Endodermal cell (in vitro differentiated cells): ENCODE measurements at regions not wholly inside any gene's neighbourhood (a gene's known extent, or its start where the extent isn't known, plus 50 kb on each side); places are given as distances from the start of the nearest gene placed in this dataset.

Experiments used
- DNase-seq: peaks from one replicate; pipeline ENCODE4 v3.0.0-alpha.2; 2017
- H3K27ac ChIP-seq: 2 replicates; pipeline ENCODE4 v1.5.1; 2013; ENCODE audit warnings: mild to moderate bottlenecking, low read depth, low read length, moderate library complexity
- H3K27me3 ChIP-seq: 2 replicates; pipeline ENCODE4 v1.6.1; 2013; ENCODE audit warnings: mild to moderate bottlenecking, low read length, moderate library complexity; ENCODE audit not compliant: insufficient read depth, control insufficient read depth, poor library complexity, severe bottlenecking
- H3K36me3 ChIP-seq: 2 replicates; pipeline ENCODE4 v1.7.0; 2013; ENCODE audit warnings: mild to moderate bottlenecking, low read length, moderate library complexity; ENCODE audit not compliant: control insufficient read depth, insufficient read depth
- H3K4me1 ChIP-seq: one replicate; pipeline ENCODE4 v1.7.0; 2013; ENCODE audit warnings: low read length; ENCODE audit not compliant: control insufficient read depth, insufficient read depth
- H3K4me3 ChIP-seq: 2 replicates; pipeline ENCODE4 v1.5.1; 2013; ENCODE audit warnings: mild to moderate bottlenecking, low read length, moderate library complexity
- H3K9ac ChIP-seq: 2 replicates; pipeline ENCODE4 v1.6.1; 2013; ENCODE audit warnings: mild to moderate bottlenecking, low read length, moderate library complexity; ENCODE audit not compliant: poor library complexity, severe bottlenecking; ENCODE audit errors: extremely low read depth
- H3K9me3 ChIP-seq: 2 replicates; pipeline ENCODE4 v1.6.1; 2013; ENCODE audit warnings: mild to moderate bottlenecking, low read length, moderate library complexity; ENCODE audit not compliant: control insufficient read depth
- H3K27ac Mint-ChIP-seq: 2 replicates; pipeline ENCODE4 v1.8.0; 2020; ENCODE audit warnings: mixed read lengths
- H3K27me3 Mint-ChIP-seq: 2 replicates; pipeline ENCODE4 v1.8.0; 2021; ENCODE audit warnings: mild to moderate bottlenecking, mixed read lengths; ENCODE audit not compliant: insufficient read depth
- H3K36me3 Mint-ChIP-seq: 2 replicates; pipeline ENCODE4 v1.8.0; 2020; ENCODE audit warnings: low read depth, mixed read lengths
- H3K4me1 Mint-ChIP-seq: 2 replicates; pipeline ENCODE4 v1.8.0; 2020; ENCODE audit warnings: mixed read lengths
- H3K4me3 Mint-ChIP-seq: 2 replicates; pipeline ENCODE4 v1.8.0; 2020; ENCODE audit warnings: mild to moderate bottlenecking, moderate library complexity, mixed read lengths
- H3K9me3 Mint-ChIP-seq: 2 replicates; pipeline ENCODE4 v1.8.0; 2020; ENCODE audit warnings: mild to moderate bottlenecking, mixed read lengths
- WGBS, 2 experiments: methylation state at CpG; one replicate each; pipeline versions ENCODE4 v1.1.5 to v1.1.7; 2013; ENCODE audit warnings: missing lambda C conversion rate in 2 of 2, mixed read lengths in 1 of 2; ENCODE audit not compliant: insufficient coverage in 1 of 2, insufficient read length in 1 of 2; 5-methylcytosine and 5-hydroxymethylcytosine counted together
- TF ChIP-seq, protein P1 (sequence below): fragments of 200-600 bp; sonication (generic); conservative IDR thresholded peaks from 2 replicates; pipeline ENCODE4 v1.5.0; 2021; ENCODE audit warnings: antibody characterized with exemption, mild to moderate bottlenecking

DNA sequence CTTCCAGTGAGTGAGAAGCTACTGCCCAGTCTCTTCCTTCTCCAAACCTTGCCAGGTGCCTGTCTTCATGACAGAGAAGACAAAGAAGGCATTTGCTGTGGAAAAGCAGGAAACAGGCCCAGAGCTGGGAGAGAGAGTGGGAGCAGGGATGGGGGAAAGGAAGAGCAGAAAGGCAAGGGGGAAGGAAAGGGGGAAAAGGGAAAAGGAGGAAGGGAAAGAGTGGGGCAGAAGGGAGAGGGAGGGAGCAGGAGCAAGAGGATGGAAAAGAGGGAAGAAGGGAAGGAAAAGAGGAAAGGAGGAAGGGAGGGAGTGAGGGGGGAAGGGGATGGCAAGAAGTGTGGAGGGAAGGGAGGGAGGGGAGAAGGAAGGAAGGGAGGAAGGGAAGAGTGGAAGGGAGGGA lies 121.2 kb upstream of the LINGO1 start:
- Mint-ChIP-seq H3K36me3 (no peaks in the 10 kb centered on the region), H3K4me3 (no peak overlapping the region), H3K9me3 (no peaks in the 10 kb centered on the region), H3K4me1 (peaks cover 3% of the 10 kb centered on the region), H3K27ac (no peak overlapping the region), H3K27me3 (peaks cover 10% of the 10 kb centered on the region)
- Histone ChIP-seq H3K9ac (no peak overlapping the region), H3K4me3 (no peak overlapping the region), H3K27me3 (no peaks in the 10 kb centered on the region), H3K4me1 (no peaks in the 10 kb centered on the region), H3K27ac (no peak overlapping the region), H3K36me3 (no peaks in the 10 kb centered on the region), H3K9me3 (no peaks in the 10 kb centered on the region)
- TF ChIP-seq, protein P1, sequence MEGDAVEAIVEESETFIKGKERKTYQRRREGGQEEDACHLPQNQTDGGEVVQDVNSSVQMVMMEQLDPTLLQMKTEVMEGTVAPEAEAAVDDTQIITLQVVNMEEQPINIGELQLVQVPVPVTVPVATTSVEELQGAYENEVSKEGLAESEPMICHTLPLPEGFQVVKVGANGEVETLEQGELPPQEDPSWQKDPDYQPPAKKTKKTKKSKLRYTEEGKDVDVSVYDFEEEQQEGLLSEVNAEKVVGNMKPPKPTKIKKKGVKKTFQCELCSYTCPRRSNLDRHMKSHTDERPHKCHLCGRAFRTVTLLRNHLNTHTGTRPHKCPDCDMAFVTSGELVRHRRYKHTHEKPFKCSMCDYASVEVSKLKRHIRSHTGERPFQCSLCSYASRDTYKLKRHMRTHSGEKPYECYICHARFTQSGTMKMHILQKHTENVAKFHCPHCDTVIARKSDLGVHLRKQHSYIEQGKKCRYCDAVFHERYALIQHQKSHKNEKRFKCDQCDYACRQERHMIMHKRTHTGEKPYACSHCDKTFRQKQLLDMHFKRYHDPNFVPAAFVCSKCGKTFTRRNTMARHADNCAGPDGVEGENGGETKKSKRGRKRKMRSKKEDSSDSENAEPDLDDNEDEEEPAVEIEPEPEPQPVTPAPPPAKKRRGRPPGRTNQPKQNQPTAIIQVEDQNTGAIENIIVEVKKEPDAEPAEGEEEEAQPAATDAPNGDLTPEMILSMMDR, result no peak
- no peak for DNase-seq

DNA sequence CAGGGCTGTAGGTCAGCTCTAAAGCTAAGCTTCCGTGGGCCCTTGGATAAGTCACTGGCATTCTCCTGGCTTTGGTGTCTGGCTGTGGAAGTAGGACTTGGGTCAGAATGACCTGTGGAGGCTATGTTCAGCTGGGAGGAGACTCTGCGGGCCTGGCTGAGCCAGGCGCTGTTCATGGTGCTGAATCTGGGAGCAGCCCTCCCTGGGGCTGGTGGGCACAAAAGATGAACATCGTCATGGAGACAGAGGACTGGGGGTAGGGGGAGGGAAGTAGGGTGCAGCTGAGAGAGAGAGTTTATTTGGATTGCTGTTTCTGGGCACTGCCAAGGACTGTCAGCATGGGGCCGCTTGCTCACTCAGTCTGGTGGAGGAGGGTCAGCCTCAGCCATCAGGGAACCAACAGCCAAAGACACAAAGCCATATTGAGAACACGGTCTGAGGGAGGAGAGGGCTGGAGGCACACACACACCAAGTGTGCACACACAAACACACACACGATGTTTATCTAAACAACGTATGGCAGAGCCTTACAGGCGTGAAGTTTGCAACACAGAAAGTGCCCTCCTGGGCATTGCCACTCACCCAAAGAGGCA lies 120.7 kb upstream of the LINGO1 start:
- peaks cover 10% of the 10 kb centered on the region for H3K27me3 Mint-ChIP-seq
- TF ChIP-seq, protein P1, result no peak
- peak; percentile 91 for DNase-seq
- Histone ChIP-seq H3K27me3 (no peaks in the 10 kb centered on the region), H3K4me3 (no peak overlapping the region), H3K9ac (no peak overlapping the region), H3K27ac (no peak overlapping the region), H3K9me3 (no peaks in the 10 kb centered on the region), H3K36me3 (no peaks in the 10 kb centered on the region), H3K4me1 (no peaks in the 10 kb centered on the region)
- H3K36me3 Mint-ChIP-seq, result no peaks in the 10 kb centered on the region
- H3K27ac Mint-ChIP-seq, result no peak overlapping the region
- H3K9me3 Mint-ChIP-seq, result no peaks in the 10 kb centered on the region
- 41 to 59% methylated on average over 3 to 9 of the region's 9 CpGs for WGBS, 2 experiments
- H3K4me1 Mint-ChIP-seq, result peaks cover 3% of the 10 kb centered on the region
- H3K4me3 Mint-ChIP-seq, result no peak overlapping the region

DNA sequence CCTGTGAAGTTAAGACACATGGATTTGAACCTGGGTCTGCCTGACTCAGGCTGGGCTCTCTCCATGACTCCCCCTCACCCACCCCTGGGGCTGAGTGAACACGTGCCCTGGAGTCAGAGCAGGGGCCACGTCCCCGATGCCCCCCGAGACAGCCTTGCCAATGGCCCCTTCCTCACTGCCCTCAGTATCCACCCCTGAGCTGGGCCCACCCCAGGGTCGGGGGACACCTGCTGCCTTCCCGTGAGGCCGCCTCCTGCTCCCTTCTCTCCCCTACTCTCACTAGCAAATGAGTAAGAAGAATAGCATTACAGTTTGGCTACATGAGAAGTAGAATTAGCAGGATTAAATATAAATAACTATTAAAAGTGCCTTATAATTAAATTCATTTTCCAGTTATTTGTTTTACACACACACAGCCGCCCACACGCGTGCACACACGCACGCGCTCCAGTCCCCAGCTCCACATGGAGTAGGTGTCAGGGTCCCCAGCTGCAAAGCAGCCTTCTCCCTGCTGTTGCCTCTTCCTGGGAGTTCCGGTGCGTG lies 117.4 kb upstream of the LINGO1 start:
- no peak for DNase-seq
- Histone ChIP-seq H3K9me3 (no peaks in the 10 kb centered on the region), H3K9ac (no peak overlapping the region), H3K4me3 (no peak overlapping the region), H3K36me3 (no peaks in the 10 kb centered on the region), H3K27ac (no peak overlapping the region), H3K4me1 (no peaks in the 10 kb centered on the region), H3K27me3 (no peaks in the 10 kb centered on the region)
- Mint-ChIP-seq H3K4me3 (no peak overlapping the region), H3K9me3 (no peaks in the 10 kb centered on the region), H3K27ac (no peak overlapping the region), H3K27me3 (peaks cover 13% of the 10 kb centered on the region), H3K36me3 (no peaks in the 10 kb centered on the region), H3K4me1 (peaks cover 11% of the 10 kb centered on the region)
- 92 to 98% methylated on average over 8 to 15 of the region's 15 CpGs for WGBS, 2 experiments
- TF ChIP-seq, protein P1, result no peak
